ENCODE measurements at regions not wholly inside any gene's neighbourhood (a gene's known extent, or its start where the extent isn't known, plus 50 kb on each side); places are given as distances from the start of the nearest gene placed in this dataset.
"Not testable (repeated sequence)": the region's sequence is repeated elsewhere in the genome, so short reads cannot be mapped to it uniquely, and the experiment has no call there.

DNA sequence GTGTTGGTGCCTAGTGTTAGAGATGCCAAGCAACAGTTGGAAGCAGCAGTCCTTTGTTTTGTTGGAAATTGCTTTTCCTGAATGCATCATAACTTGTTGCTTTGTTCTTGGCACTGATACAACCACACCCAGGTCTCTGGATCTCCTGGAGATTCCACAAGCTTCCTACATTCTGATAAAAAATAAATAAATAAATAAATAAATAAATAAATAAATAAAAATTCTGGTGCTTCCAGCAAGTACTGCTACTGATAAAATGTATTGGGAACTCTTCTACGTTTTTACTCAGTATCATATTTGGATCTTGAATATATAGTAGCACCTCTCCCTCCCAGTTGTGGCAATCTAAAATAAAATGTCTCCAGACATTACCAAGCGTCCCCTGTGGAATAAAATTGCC is 62.7 kb upstream of the GRID2 start:
- no peak for DNase-seq

DNA sequence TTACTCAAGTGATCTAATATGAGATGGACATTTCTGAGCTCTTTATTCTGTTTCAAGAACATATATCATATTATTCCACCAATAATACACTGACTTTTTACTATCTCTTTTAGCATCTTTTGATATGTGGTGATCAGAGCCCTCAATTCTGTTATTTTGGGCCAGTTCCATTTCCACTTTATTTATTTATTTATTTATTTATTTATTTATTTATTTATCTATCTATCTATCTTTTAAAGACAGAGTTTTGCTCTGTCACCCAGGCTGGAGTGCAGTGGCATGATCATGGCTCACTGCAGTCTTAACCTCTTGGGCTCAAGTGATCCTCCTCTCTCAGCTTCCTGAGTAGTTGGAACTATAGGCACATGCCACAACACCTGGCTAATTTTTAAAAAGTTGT is 57.4 kb upstream of the GRID2 start:
- no peak for DNase-seq

DNA sequence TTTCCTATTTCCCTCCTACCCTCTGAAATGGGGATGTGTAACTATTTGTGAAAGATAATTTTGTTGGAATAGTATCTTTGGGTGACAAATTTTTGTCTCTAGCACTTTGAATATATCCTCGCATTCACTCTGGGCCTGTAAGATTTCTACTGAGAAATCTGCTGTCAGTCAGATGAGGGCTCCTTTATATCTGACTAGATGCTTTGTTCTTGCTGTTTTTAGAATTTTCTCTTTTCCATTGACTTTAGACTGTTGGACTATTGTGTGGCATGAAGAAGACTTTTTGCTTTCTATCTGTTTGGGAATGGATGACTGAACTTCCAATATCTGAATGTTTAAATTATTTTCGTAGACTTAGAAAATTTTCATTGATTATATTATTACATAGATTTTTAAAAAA is 54.2 kb upstream of the GRID2 start:
- no peak for DNase-seq

GRCh38 chr4:92251711-92252110 is 52.1 kb upstream of the GRID2 start:
- no peak for DNase-seq

GRCh38 chr4:92252358-92252757 is 51.4 kb upstream of the GRID2 start:
- DNase-seq, result not testable (repeated sequence)

GRCh38 chr4:92252846-92253245 is 50.9 kb upstream of the GRID2 start:
- DNase-seq, result no peak

GRCh38 chr4:92253550-92253949 is 50.2 kb upstream of the GRID2 start:
- no peak for DNase-seq
